ENCODE measurements at regions not wholly inside any gene's neighbourhood (a gene's known extent, or its start where the extent isn't known, plus 50 kb on each side); places are given as distances from the start of the nearest gene placed in this dataset.

DNA sequence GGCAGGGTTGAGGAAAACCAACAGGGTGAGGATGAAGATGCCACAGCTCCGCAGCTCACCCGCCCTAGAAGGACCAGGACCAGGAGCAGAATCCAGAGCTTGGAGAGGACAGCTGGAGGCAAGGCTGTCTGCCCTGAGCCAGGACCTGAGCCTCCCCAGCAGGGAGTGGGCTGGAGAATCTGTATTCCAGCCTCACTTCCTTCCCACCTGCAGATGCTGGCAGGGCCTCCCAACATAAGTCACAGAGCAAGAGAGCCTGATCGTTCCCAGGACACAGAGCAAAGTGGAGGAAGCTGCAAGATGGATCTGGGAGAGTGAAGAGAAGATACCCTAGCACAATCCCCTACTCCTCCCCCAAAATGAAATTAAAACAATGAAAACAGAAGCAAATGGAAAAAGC, 61.7 kb upstream of the WASF3 start:
- Histone ChIP-seq H3K27ac (ENCODE audit: low read depth, low read length) (no peak overlapping the region), H3K9ac (ENCODE audit: low read depth in 1 of 2, low read length in 2 of 2) (no peak overlapping the region), H3K27me3 (ENCODE audit: control insufficient read depth in 1 of 2, insufficient read depth in 2 of 2, low read length in 2 of 2) (peaks cover 0 to 3% of the 10 kb centered on the region in 2 donors), H3K9me3 (ENCODE audit: control insufficient read depth in 1 of 2, low read length in 2 of 2) (no peaks in the 10 kb centered on the region), H3K36me3 (ENCODE audit: control insufficient read depth in 1 of 2, insufficient read depth in 2 of 2, low read length in 2 of 2) (no peaks in the 10 kb centered on the region), H3K4me1 (ENCODE audit: control insufficient read depth in 1 of 2, insufficient read depth in 2 of 2, low read length in 2 of 2) (no peaks in the 10 kb centered on the region), H3K4me3 (ENCODE audit: low read depth in 1 of 2, low read length in 2 of 2) (no peak overlapping the region)

DNA sequence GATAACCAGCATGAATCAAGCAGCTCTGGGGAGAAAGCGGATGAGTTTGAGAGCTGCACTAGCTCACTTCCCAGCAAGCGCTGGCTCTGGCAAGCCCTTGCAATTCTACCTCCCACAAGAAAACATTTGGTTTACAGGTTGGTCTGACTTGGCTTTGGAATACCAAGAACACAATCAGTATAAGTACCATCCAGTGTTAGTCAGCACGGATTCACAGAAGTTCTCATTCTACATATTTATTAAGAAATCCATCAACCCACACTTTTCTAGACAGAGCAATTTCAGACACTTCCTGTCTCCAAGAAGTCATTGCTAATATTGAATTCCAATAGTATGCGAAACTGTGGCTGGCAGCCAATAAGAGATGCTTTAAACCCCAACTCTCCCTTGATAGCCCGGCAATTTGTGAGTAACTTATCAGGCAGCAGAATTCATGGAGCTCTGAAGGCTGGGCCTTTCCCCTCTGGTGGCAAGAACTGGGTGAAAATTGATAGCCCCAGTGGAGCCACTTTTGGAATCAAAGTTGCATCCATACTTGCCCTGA, 59.4 kb upstream of the WASF3 start:
- H3K36me3 ChIP-seq (ENCODE audit: control insufficient read depth in 1 of 2, insufficient read depth in 2 of 2, low read length in 2 of 2), result no peaks in the 10 kb centered on the region
- peaks cover 0 to 3% of the 10 kb centered on the region in 2 donors for H3K27me3 ChIP-seq (ENCODE audit: control insufficient read depth in 1 of 2, insufficient read depth in 2 of 2, low read length in 2 of 2)
- H3K27ac ChIP-seq (ENCODE audit: low read depth, low read length), result no peak overlapping the region

GRCh38 chr13:26498656-26499601, 58.6 kb upstream of the WASF3 start:
- H3K27me3 ChIP-seq (ENCODE audit: control insufficient read depth in 1 of 2, insufficient read depth in 2 of 2, low read length in 2 of 2), result peaks cover 0 to 3% of the 10 kb centered on the region in 2 donors
- H3K36me3 ChIP-seq (ENCODE audit: control insufficient read depth in 1 of 2, insufficient read depth in 2 of 2, low read length in 2 of 2), result no peaks in the 10 kb centered on the region
- no peak overlapping the region for H3K9ac ChIP-seq (ENCODE audit: low read depth in 1 of 2, low read length in 2 of 2)
- H3K4me1 ChIP-seq (ENCODE audit: control insufficient read depth in 1 of 2, insufficient read depth in 2 of 2, low read length in 2 of 2), result no peaks in the 10 kb centered on the region
- H3K27ac ChIP-seq (ENCODE audit: low read depth, low read length), result no peak overlapping the region
- no peak overlapping the region for H3K4me3 ChIP-seq (ENCODE audit: low read depth in 1 of 2, low read length in 2 of 2)
- no peaks in the 10 kb centered on the region for H3K9me3 ChIP-seq (ENCODE audit: control insufficient read depth in 1 of 2, low read length in 2 of 2)

More for the DNA sequence above, 59.4 kb upstream of the WASF3 start:
- Histone ChIP-seq H3K9me3 (ENCODE audit: control insufficient read depth in 1 of 2, low read length in 2 of 2) (no peaks in the 10 kb centered on the region), H3K4me3 (ENCODE audit: low read depth in 1 of 2, low read length in 2 of 2) (no peak overlapping the region), H3K4me1 (ENCODE audit: control insufficient read depth in 1 of 2, insufficient read depth in 2 of 2, low read length in 2 of 2) (no peaks in the 10 kb centered on the region), H3K9ac (ENCODE audit: low read depth in 1 of 2, low read length in 2 of 2) (no peak overlapping the region)

DNA sequence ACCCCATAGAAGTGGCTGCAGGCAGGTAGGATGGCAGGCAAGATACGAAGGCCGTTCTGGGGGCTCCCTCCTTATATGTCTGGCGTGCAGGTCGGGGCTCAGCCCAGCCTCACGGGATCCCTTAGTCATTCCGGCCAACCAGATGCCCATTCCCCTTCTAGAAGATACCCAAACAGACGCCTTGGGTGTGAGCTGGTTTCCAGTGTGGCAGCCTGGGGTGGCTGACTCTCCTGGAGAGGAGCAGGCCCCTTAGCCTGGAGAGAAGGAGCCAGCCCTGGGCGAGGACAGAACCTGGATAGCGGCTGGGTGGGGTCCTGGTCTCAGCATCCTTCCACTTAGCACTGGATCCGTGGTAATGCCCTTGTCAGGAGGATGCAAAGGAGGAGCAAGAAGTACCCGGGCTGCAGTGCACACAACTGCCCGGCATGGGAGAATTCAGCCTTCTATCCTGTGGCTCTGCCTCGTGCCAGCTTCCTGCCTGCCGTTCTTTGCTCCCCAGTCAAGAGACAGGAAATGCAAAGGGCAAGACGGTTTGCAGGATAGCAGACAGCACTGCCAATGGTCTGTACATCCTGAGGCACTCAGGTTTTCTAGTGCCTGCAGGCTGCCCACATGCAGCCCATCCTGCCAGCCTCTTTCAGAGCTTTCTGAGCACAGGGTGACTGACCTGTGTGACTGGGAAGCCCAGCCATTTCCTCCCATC, 56.7 kb upstream of the WASF3 start:
- H3K36me3 ChIP-seq (ENCODE audit: control insufficient read depth in 1 of 2, insufficient read depth in 2 of 2, low read length in 2 of 2), result no peaks in the 10 kb centered on the region
- H3K9me3 ChIP-seq (ENCODE audit: control insufficient read depth in 1 of 2, low read length in 2 of 2), result no peaks in the 10 kb centered on the region
- H3K27ac ChIP-seq (ENCODE audit: low read depth, low read length), result no peak overlapping the region
- no peak overlapping the region for H3K9ac ChIP-seq (ENCODE audit: low read depth in 1 of 2, low read length in 2 of 2)
- H3K27me3 ChIP-seq (ENCODE audit: control insufficient read depth in 1 of 2, insufficient read depth in 2 of 2, low read length in 2 of 2), result peaks cover 0 to 3% of the 10 kb centered on the region in 2 donors
- H3K4me3 ChIP-seq (ENCODE audit: low read depth in 1 of 2, low read length in 2 of 2), result no peak overlapping the region
- H3K4me1 ChIP-seq (ENCODE audit: control insufficient read depth in 1 of 2, insufficient read depth in 2 of 2, low read length in 2 of 2), result no peaks in the 10 kb centered on the region

- no peak overlapping the region for H3K27ac ChIP-seq (ENCODE audit: low read depth, low read length)
- H3K4me1 ChIP-seq (ENCODE audit: control insufficient read depth in 1 of 2, insufficient read depth in 2 of 2, low read length in 2 of 2), result no peaks in the 10 kb centered on the region
- H3K27me3 ChIP-seq (ENCODE audit: control insufficient read depth in 1 of 2, insufficient read depth in 2 of 2, low read length in 2 of 2), result peaks cover 0 to 3% of the 10 kb centered on the region in 2 donors
- H3K9me3 ChIP-seq (ENCODE audit: control insufficient read depth in 1 of 2, low read length in 2 of 2), result no peaks in the 10 kb centered on the region
- H3K9ac ChIP-seq (ENCODE audit: low read depth in 1 of 2, low read length in 2 of 2), result no peak overlapping the region
- no peak overlapping the region for H3K4me3 ChIP-seq (ENCODE audit: low read depth in 1 of 2, low read length in 2 of 2)
- no peaks in the 10 kb centered on the region for H3K36me3 ChIP-seq (ENCODE audit: control insufficient read depth in 1 of 2, insufficient read depth in 2 of 2, low read length in 2 of 2)
Measured at GRCh38 chr13:26501641-26502040, 55.8 kb upstream of the WASF3 start.

DNA sequence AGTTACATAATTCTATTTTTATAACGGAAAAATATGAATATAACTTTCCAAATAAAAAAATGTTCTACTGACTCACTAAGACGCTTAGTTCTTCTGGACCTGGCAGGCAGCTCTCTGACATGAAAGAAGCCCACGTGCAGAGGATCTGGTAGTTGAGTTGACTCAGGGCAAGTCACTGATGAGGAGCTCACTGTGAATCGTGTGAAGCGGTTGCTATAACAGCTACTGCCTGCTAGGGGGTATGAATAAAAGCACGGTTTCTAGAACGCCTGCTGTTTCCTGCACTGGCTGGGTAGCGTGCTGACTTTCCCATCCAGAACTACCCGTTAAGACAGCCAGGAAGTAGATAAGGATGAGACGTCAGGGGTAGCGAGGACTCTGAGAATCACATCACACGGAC, 54.7 kb upstream of the WASF3 start:
- no peaks in the 10 kb centered on the region for H3K4me1 ChIP-seq (ENCODE audit: control insufficient read depth in 1 of 2, insufficient read depth in 2 of 2, low read length in 2 of 2)
- H3K4me3 ChIP-seq (ENCODE audit: low read depth in 1 of 2, low read length in 2 of 2), result no peak overlapping the region
- H3K27ac ChIP-seq (ENCODE audit: low read depth, low read length), result no peak overlapping the region
- peaks cover 0 to 2% of the 10 kb centered on the region in 2 donors for H3K27me3 ChIP-seq (ENCODE audit: control insufficient read depth in 1 of 2, insufficient read depth in 2 of 2, low read length in 2 of 2)
- no peaks in the 10 kb centered on the region for H3K36me3 ChIP-seq (ENCODE audit: control insufficient read depth in 1 of 2, insufficient read depth in 2 of 2, low read length in 2 of 2)
- no peaks in the 10 kb centered on the region for H3K9me3 ChIP-seq (ENCODE audit: control insufficient read depth in 1 of 2, low read length in 2 of 2)
- H3K9ac ChIP-seq (ENCODE audit: low read depth in 1 of 2, low read length in 2 of 2), result no peak overlapping the region

DNA sequence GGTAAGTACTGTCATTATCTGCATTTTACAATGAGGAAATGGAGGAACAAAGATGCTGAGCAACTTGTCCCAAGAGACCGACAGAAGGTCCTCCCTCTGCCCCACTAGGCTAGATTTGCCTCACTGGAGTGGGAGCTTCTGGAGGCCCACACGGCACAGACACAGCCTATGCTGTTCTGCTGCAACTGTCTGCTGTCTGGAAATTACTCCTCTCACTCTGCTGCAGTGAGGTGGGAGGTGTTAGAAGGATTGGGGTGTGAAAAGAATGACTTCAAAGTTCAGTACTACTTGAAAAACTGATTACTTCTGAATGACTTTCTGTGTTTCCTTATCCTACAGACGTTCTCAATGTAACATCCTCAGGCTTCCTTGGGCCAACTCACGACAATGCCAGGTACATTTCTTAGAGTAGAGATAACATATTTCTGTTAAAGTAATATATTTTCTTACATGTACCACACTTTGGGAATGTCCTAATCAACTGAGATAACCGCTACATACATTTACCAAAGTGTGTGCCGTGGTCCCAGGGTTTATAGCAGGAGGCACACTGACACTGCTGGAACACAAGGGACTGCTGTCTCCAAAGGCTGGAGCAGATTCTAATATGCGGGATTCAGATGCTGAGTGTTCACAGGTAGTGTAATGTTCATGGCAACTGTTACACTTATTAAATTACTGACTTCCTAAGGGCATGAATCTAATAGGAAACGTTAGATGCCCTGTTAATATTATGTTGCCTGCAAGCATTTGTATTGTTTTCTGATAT, 53.5 kb upstream of the WASF3 start:
- H3K4me1 ChIP-seq (ENCODE audit: control insufficient read depth in 1 of 2, insufficient read depth in 2 of 2, low read length in 2 of 2), result no peaks in the 10 kb centered on the region
- no peaks in the 10 kb centered on the region for H3K36me3 ChIP-seq (ENCODE audit: control insufficient read depth in 1 of 2, insufficient read depth in 2 of 2, low read length in 2 of 2)
- H3K27ac ChIP-seq (ENCODE audit: low read depth, low read length), result no peak overlapping the region
- H3K4me3 ChIP-seq (ENCODE audit: low read depth in 1 of 2, low read length in 2 of 2), result no peak overlapping the region
- H3K9ac ChIP-seq (ENCODE audit: low read depth in 1 of 2, low read length in 2 of 2), result no peak overlapping the region
- no peaks in the 10 kb centered on the region for H3K27me3 ChIP-seq (ENCODE audit: control insufficient read depth in 1 of 2, insufficient read depth in 2 of 2, low read length in 2 of 2)
- peaks cover 0 to 3% of the 10 kb centered on the region in 2 donors for H3K9me3 ChIP-seq (ENCODE audit: control insufficient read depth in 1 of 2, low read length in 2 of 2)
